Liver (tissue), 8 donors: ENCODE measurements at regions not wholly inside any gene's neighbourhood (a gene's known extent, or its start where the extent isn't known, plus 50 kb on each side); places are given as distances from the start of the nearest gene placed in this dataset.

Source experiments
- DNase-seq: peaks from one replicate; pipeline ENCODE4 v3.0.0-alpha.2; 2017; ENCODE audit warnings: low spot score
- H3K27ac ChIP-seq, 2 donors: one replicate each; pipeline ENCODE4 v1.7.0; 2013; ENCODE audit warnings: inconsistent platforms in 2 of 2, low read length in 2 of 2, control low read depth in 1 of 2, low read depth in 1 of 2, mild to moderate bottlenecking in 1 of 2
- H3K27me3 ChIP-seq, 4 donors: one replicate each; pipeline versions ENCODE4 v1.6.1 to v1.7.0; 2013; ENCODE audit warnings: low read length in 3 of 4, inconsistent platforms in 1 of 4, mild to moderate bottlenecking in 1 of 4, moderate library complexity in 1 of 4; ENCODE audit not compliant: control insufficient read depth in 4 of 4, insufficient read depth in 4 of 4
- H3K36me3 ChIP-seq, 4 donors: one replicate each; pipeline versions ENCODE4 v1.6.1 to v1.7.0; 2013; ENCODE audit warnings: low read length in 3 of 4, mild to moderate bottlenecking in 3 of 4, low read depth in 1 of 4, moderate library complexity in 1 of 4; ENCODE audit not compliant: control insufficient read depth in 4 of 4, insufficient read depth in 3 of 4
- H3K4me1 ChIP-seq, 4 donors: one replicate each; pipeline versions ENCODE4 v1.6.1 to v1.7.0; 2013; ENCODE audit warnings: low read length in 3 of 4, mild to moderate bottlenecking in 3 of 4, moderate library complexity in 1 of 4; ENCODE audit not compliant: control insufficient read depth in 4 of 4, insufficient read depth in 4 of 4
- H3K4me3 ChIP-seq, 3 donors: one replicate each; pipeline versions ENCODE4 v1.6.1 to v1.7.0; 2013; ENCODE audit warnings: low read length in 3 of 3, control low read depth in 1 of 3, low read depth in 1 of 3, mild to moderate bottlenecking in 1 of 3
- H3K9ac ChIP-seq, 2 donors: one replicate each; pipeline ENCODE4 v1.7.0; 2013; ENCODE audit warnings: low read length in 2 of 2, mild to moderate bottlenecking in 2 of 2, moderate library complexity in 2 of 2, control low read depth in 1 of 2, low read depth in 1 of 2
- H3K9me3 ChIP-seq, 4 donors: one replicate each; pipeline versions ENCODE4 v1.6.1 to v1.7.0; 2013; ENCODE audit warnings: low read length in 3 of 4; ENCODE audit not compliant: control insufficient read depth in 4 of 4
- ATF3 ChIP-seq: IDR thresholded peaks from 2 replicates; pipeline ENCODE4 v1.6.1; 2016; ENCODE audit warnings: antibody characterized with exemption
- CTCF ChIP-seq: fragments of 150-350 bp; IDR thresholded peaks from 2 replicates; pipeline ENCODE4 v1.5.1; 2017; ENCODE audit warnings: improper control_type of control experiment, low read depth, low read length; ENCODE audit not compliant: missing input control
- EGR1 ChIP-seq, 2 donors: IDR thresholded peaks; 2 replicates each; pipeline ENCODE4 v1.6.1; 2016 to 2018; ENCODE audit warnings: antibody characterized with exemption in 2 of 2, low read depth in 2 of 2
- FOXA1 ChIP-seq: IDR thresholded peaks from 2 replicates; pipeline ENCODE4 v1.6.1; 2016; ENCODE audit warnings: antibody characterized with exemption
- FOXA2 ChIP-seq: IDR thresholded peaks from 2 replicates; pipeline ENCODE4 v1.6.1; 2016; ENCODE audit warnings: antibody characterized with exemption
- GABPA ChIP-seq, 2 donors: IDR thresholded peaks in 1 of 2; conservative IDR thresholded peaks in 1 of 2; 2 replicates each; pipeline ENCODE4 v1.6.1; 2016; ENCODE audit warnings: antibody characterized with exemption in 2 of 2, mild to moderate bottlenecking in 1 of 2, moderate library complexity in 1 of 2
- HNF4A ChIP-seq, 2 donors: conservative IDR thresholded peaks; 2 replicates each; pipeline ENCODE4 v1.6.1; 2016; ENCODE audit warnings: antibody characterized with exemption in 2 of 2, mild to moderate bottlenecking in 2 of 2
- HNF4G ChIP-seq: IDR thresholded peaks from 2 replicates; pipeline ENCODE4 v1.6.1; 2016; ENCODE audit warnings: antibody characterized with exemption
- JUND ChIP-seq, 2 donors: IDR thresholded peaks; 2 replicates each; pipeline ENCODE4 v1.6.1; 2016; ENCODE audit warnings: antibody characterized with exemption in 2 of 2
- RAD21 ChIP-seq, 2 donors: IDR thresholded peaks; 2 replicates each; pipeline ENCODE4 v1.6.1; 2016; ENCODE audit warnings: antibody characterized with exemption in 2 of 2, mild to moderate bottlenecking in 2 of 2
- REST ChIP-seq: IDR thresholded peaks from 2 replicates; pipeline ENCODE4 v1.6.1; 2016; ENCODE audit warnings: antibody characterized with exemption, mild to moderate bottlenecking
- RXRA ChIP-seq, 2 donors: IDR thresholded peaks; 2 replicates each; pipeline ENCODE4 v1.6.1; 2017 to 2018; ENCODE audit warnings: antibody characterized with exemption in 2 of 2, mild to moderate bottlenecking in 1 of 2
- SP1 ChIP-seq: IDR thresholded peaks from 2 replicates; pipeline ENCODE4 v1.6.1; 2018; ENCODE audit warnings: antibody characterized with exemption, mild to moderate bottlenecking
- TAF1 ChIP-seq: conservative IDR thresholded peaks from 2 replicates; pipeline ENCODE4 v1.6.1; 2016; ENCODE audit warnings: antibody characterized with exemption, mild to moderate bottlenecking
- YY1 ChIP-seq: IDR thresholded peaks from 2 replicates; pipeline ENCODE4 v1.6.1; 2016; ENCODE audit warnings: antibody characterized with exemption, mild to moderate bottlenecking
- ZBTB33 ChIP-seq: IDR thresholded peaks from 2 replicates; pipeline ENCODE4 v1.6.1; 2016; ENCODE audit warnings: antibody characterized with exemption
- WGBS: extraction: QIAGEN DNeasy Blood & Tissue Kit; methylation state at CpG from one replicate; pipeline ENCODE4 v1.1.7; 2013; 5-methylcytosine and 5-hydroxymethylcytosine counted together
- donor health status: healthy.
- donor health status: healthy.
- donor health status: healthy.
- donor health status: healthy.
- donor health status: healthy.

GRCh38 chr4:155066871-155067270 lies 141.6 kb upstream of the NPY2R start:
- TF ChIP-seq FOXA1: no peak
- no peak for TF ChIP-seq JUND (IDR thresholded peaks at IDR 0.05)
- no peak for TF ChIP-seq TAF1
- TF ChIP-seq SP1: no peak
- no peak for TF ChIP-seq EGR1 (IDR thresholded peaks at IDR 0.05; ENCODE audit: low read depth in 2 of 2)
- no peak for TF ChIP-seq FOXA2
- TF ChIP-seq ZBTB33: no peak
- TF ChIP-seq YY1: no peak
- no peak for TF ChIP-seq REST
- TF ChIP-seq GABPA (IDR thresholded peaks at IDR 0.05 in 1 of 2, conservative IDR thresholded peaks at IDR 0.05 in 1 of 2): no peak
- TF ChIP-seq HNF4A (conservative IDR thresholded peaks at IDR 0.05): no peak
- no peak for TF ChIP-seq ATF3
- TF ChIP-seq HNF4G: no peak
- no peak for TF ChIP-seq CTCF
- TF ChIP-seq RXRA (IDR thresholded peaks at IDR 0.05): no peak

GRCh38 chr4:155071962-155072361 lies 136.5 kb upstream of the NPY2R start:
- WGBS: 95% methylated on average over 2 of the region's 2 CpGs
- no peaks in the 10 kb centered on the region for H3K9me3 ChIP-seq
- H3K27ac ChIP-seq: no peak overlapping the region
- DNase-seq: no peak
- no peak overlapping the region for H3K4me3 ChIP-seq
- H3K36me3 ChIP-seq: no peaks in the 10 kb centered on the region
- no peak overlapping the region for H3K9ac ChIP-seq
- no peaks in the 10 kb centered on the region for H3K27me3 ChIP-seq
- H3K4me1 ChIP-seq: no peaks in the 10 kb centered on the region
- TF ChIP-seq TAF1: no peak
- TF ChIP-seq FOXA1: no peak
- TF ChIP-seq YY1: no peak
- TF ChIP-seq FOXA2: no peak
- TF ChIP-seq HNF4A (conservative IDR thresholded peaks at IDR 0.05): no peak
- TF ChIP-seq SP1: no peak
- no peak for TF ChIP-seq RAD21 (IDR thresholded peaks at IDR 0.05)
- no peak for TF ChIP-seq REST
- TF ChIP-seq CTCF: no peak

More at GRCh38 chr4:155066871-155067270, 141.6 kb upstream of the NPY2R start:
- Histone ChIP-seq H3K4me1 (no peaks in the 10 kb centered on the region), H3K9me3 (no peaks in the 10 kb centered on the region), H3K36me3 (no peaks in the 10 kb centered on the region), H3K4me3 (no peak overlapping the region), H3K9ac (no peak overlapping the region), H3K27ac (no peak overlapping the region), H3K27me3 (no peaks in the 10 kb centered on the region)
- DNase-seq: no peak
